ENCODE measurements at regions not wholly inside any gene's neighbourhood (a gene's known extent, or its start where the extent isn't known, plus 50 kb on each side); places are given as distances from the start of the nearest gene placed in this dataset.
"Not testable (repeated sequence)": the region's sequence is repeated elsewhere in the genome, so short reads cannot be mapped to it uniquely, and the experiment has no call there.

DNA sequence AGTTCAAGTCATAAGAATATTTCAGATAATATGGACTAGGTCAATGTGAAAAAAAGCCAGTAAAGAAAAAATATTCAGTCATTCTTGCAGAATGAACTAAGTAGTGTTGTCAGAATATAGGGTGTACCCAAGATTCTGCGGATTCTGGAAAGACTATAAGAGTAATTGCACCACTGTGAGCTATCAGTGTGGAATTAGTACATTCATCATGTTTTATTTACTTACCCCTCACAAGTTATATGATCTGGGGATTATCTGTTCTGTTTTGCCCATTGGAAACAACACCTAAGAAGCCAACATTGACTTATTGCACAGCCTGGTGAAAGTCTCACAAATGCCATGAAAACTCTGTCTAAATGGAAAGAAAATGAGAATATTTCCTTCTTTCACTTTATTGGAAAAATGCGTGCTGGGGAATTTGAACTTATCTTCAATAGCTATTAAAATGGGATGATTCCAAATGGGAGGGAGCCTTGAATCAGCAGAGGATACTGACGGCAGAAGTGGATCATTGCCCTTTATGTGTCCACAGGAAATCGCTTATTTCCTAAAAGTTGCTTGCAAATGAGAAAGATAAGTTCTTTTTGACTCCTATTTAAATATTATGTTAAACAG is 563.3 kb upstream of the POM121L12 start:
- DNase-seq, result no peak

DNA sequence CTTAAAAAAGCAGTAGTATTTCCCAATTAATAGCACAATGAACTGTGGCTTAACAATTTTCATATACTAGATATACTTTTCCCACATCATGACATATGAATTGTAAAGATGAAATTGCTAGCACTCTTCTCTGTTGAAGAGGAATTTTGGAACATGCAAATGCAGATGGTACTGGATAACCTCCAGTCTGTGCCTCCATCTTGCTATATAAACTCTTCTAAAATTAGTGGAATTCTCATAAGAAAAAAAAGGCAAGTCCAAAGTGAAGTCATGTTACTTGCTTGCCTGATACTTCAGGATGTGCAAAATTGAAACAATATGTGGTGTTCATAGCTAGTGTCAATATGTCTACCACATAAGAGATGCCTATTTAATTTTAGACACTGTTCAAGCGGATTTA is 570.2 kb upstream of the POM121L12 start:
- no peak for DNase-seq

DNA sequence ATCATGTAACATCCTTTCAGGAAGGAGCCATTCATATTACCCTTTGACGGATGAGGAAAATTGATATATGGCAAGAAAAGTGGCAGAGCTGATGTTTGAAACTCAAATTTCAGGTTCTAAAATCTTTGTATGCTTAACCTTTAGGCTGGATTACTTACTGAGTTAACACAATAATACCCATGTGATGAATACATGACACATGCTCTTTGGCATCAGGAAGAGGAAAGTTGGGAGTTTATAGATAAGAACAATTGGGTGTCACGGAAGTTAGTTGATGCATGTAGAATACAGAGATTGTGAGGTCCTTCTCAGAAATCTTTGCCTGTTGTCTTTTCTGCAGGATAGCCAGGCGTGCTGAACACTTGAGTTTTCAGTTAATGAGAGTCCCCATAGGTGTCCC is 572.1 kb upstream of the POM121L12 start:
- DNase-seq, result no peak

DNA sequence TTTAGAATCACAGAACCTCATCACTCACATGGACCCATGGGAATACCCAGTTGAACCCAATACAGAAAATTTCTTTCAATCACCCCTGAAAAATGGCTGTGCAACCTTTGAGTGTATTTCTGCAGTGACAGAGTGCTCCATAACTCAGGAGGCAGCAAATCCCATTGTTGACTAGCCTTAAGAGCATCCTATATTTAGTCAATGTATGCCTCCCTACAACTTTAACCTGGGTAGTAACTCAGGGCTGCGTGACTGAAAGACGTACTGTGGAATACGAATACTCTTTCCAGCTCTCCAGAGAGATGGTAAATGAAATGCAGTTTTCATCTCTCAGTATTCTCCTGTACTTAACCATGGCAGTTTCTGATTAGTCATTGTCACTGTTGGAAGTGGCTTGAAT is 573.0 kb upstream of the POM121L12 start:
- DNase-seq, result no peak

DNA sequence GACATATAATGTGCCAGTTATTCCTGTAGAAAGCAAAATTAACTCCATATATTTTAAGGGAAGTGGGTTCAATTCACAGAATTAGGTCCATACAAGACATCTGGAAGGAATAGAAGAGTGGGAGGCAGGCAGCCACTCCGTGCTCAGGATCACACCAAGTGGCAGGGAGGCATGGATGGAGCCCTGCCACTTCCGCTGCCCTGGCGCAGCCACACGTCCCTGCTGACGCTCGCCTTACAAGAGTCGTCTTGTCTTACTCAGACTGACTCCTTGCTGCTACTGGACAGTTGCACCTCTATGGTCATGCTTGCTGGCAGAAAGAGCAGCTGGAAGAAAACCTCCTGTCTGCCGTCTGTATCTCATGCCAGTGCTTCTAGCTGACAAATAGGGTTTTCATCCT is 579.9 kb upstream of the POM121L12 start:
- DNase-seq, result no peak

DNA sequence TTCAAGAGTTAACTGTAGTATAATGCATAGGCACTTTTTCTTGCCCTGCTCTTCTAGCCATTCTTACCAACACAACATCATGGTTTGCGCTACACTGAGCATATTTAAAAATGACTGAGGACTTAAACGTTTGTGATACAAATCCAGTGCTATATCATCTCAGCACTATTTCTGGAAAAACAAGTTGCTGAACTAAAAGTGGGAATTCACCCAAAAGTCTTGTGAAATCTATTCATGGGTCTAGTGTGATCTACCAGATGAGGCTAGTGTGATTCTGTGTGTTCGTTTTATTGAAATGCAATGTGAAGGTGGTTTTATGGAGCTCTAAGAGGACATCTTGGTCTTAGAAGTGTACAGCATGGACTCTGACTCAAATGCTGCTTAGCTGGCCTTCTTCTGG is 584.6 kb upstream of the POM121L12 start:
- DNase-seq, result no peak

DNA sequence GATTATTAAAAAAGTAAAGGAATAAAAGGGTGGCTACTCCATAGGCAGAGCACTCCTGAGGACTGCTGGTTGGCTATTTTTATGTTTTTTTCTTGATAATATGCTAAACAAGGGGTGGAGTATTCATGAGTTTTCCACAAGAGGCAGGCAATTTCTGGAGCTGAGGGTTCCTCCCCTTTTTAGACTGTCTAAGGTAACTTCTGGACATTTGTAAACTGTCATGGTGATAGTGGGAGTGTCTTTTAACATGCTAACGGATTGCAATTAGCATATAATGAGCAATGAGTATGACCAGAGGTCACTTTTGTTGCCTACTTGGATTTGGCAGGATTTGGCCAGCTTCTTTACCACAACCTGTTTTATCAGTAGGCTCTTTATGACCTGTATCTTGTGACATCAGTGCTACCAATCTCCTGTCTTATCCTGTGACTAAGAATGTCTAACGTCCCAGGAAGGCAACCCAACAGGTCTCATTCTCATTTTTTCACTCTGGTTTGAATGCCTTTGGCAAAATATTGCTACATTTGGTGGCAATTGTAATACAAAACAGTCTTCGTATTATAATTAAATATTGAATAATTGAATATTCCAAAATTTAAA is 587.8 kb upstream of the POM121L12 start:
- DNase-seq, result no peak

DNA sequence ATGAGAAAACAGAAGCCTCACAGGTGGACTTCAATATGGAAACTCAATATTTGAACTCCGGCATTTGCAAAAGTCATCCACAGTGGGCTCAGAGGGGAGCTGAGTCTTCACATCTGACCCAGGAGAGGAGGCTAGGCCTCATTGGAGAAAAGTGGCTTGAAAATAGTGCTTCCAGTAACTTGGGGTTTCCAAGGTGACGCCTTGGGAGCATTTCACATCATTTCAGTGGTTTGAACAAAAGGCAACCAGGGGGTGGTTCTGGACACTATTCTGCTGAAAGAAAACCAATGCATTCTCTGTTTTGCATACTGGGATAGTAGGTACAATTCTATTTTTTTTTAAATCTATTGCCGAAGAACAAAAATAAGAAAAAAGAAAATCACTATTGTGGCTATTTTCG is 599.2 kb upstream of the POM121L12 start:
- no peak for DNase-seq

DNA sequence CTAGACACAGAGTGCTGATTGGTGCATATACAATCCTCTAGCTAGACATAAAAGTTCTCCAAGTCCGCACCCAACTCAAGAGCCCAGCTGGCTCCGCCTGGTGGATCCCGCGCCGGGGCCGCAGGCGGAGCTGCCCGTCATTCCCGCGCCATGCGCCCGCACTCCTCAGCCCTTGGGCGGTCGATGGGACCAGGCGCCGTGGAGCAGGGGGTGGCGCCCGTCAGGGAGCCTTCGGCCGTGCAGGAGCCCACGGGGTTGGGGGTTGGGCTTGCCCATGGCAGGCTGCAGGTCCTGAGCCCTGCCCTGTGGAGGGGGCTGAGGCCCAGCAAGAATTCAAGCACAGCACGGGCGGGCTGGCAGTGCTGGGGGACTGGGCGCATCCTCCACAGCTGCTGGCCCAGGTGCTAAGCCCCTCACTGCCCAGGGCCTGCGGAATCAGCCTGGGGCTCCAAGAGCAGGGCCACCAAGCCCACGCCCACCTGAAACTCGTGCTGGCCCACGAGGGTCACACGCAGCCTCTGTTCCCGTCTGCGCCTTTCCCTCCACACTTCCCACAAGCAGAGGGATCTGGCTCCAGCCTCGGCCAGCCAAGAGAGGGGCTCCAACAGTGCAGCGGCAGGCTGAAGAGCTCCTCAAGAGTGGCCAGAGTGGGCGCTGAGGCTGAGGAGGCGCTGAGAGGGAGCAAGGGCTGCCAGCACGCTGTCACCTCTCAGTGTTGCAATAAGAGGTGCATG is 604.2 kb upstream of the POM121L12 start:
- DNase-seq, result no peak

DNA sequence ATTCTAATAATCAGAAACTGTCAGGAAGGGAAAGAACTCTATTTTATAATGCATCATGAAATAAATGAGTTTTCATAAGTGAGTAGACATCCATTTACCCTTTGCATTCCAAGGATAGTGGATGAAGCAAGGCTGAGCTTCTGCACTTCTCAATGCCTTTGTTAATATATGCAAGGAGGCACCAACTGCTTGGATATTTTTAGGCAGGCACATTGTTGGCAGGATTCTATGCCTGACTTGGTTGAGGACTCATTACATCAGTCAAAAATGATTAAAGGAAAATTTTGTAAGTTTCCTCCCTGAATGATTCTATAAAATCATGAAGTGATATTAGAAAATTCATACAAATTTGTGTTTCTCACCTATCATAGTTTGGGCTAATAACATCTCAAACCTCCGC is 612.2 kb upstream of the POM121L12 start:
- DNase-seq, result no peak

DNA sequence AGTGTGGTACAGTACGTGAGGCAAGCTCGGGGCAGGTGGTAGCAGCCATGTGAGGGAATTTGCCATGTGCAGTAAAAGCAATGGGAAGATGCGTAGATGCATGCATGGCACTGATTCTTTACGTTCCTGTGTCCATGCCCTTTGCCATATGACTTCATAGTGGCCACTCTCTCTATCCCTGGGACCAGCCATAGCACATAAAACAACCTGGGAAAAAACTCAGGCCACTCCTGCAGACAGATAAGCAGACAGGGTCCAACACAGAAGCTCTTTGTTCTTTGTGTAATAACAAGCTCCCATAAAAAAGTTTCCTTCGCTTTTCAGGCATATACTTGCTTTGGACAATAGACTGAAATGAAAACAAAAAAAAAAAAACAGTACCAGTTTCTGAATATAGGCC is 622.4 kb upstream of the POM121L12 start:
- DNase-seq, result no peak

DNA sequence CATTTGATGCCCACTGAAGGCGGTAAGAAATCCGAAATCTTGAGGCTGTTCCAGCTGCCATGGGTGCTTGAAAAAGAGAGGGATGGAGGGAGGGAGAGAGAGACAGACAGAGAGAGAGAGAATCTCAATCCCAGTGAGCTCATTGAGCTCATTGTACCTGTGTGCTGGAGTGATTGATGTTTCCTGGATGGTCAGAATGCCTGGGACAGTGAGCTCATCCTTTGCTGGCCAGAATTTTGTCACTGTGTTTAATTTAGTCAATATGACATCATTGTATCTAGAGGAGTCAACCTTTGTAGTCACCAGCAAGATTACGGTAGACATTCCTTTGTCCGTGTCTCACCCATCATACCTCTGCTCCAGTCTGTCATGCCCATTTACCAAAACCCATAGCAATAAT is 625.4 kb upstream of the POM121L12 start:
- no peak for DNase-seq

DNA sequence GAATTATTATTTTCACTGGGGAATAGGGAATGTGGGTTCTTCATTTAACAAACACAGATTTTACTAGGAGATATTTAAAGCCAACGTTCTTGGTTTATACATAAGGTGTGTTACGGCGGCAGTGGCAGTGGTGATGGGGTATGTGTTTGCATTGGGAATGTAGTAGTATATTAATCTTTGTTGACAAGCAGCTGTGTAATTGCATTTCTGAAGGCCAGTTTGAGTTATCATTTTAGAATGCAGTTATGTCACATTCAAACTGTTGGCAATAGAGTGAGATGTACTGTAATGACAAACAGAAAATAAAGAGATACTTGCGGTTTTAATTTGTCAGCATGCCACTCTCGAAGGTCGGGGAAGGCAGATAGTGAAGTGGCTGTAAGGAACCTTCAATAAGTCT is 628.6 kb upstream of the POM121L12 start:
- DNase-seq, result no peak

DNA sequence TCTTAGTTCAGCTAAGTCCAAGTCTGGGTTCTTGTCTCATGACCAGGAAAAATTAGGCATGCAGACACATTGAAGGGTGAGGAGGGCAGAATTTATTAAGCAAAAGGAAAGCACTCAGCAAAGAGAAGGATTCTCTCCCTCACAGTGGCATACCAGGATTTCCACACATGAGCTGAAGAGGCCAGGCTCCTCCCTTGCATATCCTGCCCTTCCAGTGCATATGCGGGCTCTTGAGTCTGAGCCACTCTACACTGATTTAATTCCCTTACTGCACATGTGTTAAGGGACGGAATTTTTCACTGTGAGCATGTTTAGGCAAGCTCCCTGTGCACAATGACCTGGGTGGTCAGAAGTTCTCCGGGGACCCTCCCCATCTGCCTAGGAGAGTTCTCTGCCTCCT is 652.7 kb upstream of the POM121L12 start:
- no peak for DNase-seq

DNA sequence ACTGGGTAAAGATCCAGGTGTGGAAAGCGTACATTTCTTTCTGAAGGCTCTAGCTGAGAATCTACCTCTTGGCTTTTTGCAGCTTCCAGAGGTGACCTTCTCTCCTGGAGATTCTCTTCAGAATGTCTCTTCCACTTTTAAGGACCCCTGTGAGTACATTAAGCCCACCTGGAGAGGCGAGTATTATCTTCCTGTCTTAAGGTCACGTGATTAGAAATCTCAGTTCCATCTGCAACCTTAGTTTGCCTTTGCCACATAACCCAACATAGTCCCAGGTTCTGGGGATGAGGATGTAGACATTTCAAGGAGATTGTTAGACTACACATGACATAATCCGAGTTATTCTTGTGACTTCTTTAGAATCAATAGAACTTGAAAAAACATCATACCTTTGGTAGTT is 665.5 kb upstream of the POM121L12 start:
- DNase-seq, result no peak

DNA sequence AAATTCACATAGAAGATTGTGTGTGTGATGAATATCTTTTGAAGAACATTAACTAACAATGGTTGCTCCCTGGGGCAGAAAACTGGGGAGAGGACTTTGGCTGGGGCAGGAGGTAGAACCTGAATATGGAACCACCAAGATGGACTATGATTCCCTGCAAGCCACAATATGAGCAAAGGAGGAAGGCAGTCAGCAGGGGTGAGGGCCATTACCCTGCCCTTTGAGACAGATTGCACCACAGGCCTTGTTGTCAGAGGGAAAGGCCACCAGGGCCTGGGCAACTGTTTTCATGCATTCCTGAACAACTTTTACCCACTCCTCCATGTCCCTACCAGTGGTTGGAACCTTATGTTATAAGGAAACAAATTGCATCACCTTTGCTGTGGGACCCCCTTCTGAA is 670.1 kb upstream of the POM121L12 start:
- DNase-seq, result no peak

DNA sequence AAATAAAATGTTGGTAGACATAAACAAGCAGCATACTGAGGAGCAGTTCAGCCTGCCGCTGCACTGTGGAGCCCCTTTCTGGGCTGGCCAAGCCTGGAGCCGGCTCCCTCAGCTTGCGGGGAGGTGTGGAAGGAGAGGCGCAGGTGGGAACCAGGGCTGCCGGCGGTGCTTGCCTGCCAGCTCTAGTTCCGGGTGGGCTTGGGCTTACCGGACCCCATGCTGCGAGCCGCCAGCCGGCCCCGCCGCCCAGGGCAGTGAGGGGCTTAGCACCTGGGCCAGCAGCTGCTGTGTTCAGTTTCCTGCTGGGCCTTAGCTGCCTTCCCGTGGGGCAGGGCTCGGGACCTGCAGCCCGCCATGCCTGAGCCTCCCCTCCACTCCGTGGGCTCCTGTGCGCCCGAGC is 672.9 kb upstream of the POM121L12 start:
- no peak for DNase-seq

DNA sequence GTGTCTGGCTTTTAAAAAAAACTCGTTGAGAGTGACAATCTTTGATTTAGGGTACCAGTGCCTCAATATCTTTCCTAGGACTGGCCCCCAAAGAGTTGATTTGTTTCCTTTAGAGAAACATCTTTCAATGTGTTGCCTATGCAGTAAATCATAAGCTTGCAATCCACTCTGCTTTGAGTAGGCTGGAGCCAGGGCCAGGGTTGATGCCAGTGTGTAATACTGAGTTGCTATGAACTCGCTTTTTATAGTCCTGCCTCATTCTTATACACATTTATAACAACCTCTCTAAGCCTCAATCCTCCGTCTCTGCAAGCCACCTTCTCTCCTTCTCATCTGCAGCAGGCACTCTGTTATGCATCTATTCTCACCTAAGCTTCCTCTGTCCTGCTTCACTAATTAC is 674.9 kb upstream of the POM121L12 start:
- DNase-seq, result no peak

DNA sequence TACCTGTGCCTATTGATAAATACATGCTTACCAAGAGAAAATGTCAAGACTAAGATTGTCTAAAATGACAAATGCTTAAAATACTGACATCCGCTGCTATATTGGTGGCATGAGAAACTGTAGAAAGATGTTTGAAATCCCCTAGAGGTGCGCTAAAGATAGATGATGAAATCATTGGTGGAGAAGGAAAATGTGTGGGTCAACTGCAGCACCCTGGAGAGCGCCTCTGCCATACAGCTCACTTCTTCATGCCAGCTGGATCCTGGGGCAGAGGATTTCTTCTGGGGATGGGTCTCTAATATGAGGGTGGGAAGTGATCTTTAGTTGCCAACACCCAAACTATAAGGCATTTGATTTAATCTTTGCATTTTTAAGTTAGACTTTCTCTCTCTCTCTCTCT is 680.4 kb upstream of the POM121L12 start:
- DNase-seq, result no peak

DNA sequence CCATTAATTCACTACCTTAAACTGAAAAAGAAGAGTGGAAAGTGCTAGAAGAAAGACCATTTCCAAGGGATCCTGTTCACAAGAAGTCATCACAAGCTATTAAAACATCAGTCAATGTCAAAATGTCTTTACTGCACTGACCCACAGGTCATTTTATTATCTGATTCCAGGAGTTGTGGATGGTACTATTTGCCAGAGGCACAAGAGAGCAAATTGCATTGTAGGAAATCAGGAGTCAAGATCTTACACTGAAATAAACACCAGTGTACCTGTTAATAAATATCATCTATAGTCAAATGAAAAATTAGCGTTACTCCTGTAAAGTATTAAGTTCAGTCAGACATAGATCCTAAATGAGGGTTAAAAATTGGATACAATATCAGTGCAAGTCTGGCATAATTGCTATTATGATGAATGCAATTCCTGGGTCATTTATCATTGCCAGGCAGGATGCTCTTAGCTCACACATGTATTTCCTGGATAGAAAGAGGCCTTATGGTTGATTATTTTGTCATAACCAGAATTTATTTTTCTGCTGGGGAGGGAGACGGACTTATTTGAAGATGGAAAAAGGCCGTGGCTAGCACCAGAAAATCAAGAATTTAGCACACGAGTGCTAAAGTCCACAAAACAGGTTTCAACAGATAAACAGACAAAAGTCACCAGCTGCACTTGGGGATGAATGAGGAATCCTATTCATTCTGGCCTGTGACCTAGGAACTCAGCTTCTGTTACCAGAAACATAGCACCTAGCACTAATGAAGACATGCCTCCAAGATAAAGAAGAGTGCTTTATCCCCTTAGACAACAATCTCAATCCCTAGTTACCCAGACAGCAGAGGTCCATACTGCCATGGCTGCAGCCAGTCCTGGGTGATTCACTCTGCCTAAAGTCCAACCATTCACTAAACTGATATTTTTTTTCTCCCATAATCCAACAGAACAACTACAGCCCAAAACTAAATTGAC is 683.1 kb upstream of the POM121L12 start:
- DNase-seq, result no peak

DNA sequence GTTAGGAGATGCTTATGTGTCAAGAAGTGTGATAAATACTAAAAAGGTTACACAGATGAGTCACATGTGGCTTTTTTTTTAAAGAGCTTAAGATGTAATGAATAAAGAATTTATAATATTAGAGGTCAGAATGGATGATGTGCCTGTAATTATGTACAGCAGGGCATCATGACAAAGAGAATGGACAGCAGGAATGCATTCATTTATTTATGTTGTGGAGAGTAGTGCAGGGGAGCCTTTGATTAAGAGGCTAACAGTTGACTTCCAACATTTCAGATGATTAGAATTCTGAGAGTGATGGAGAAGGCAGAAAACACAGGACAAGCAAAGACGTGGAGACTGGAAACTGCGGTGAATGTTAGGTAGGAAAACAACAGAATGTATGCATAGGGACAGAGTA is 691.4 kb upstream of the POM121L12 start:
- no peak for DNase-seq

DNA sequence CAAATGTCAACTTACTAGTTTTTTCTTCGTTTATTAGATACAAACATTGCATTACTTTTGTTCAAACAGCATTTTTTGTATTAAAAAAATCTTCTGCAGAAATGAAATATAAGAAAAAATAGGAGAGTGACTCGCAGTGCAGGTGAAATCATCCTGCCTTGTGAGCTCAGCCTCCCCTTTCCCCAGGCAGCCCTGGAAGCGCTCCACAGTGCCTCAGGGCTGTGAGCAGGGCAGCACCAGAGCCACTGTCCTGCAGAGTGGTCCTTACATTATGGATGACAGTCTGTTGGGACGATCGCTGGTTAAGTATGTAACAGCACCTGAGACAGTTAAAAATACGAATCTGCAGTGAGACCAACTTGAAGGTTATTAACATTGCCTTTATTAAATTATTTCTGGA is 695.4 kb upstream of the POM121L12 start:
- no peak for DNase-seq

DNA sequence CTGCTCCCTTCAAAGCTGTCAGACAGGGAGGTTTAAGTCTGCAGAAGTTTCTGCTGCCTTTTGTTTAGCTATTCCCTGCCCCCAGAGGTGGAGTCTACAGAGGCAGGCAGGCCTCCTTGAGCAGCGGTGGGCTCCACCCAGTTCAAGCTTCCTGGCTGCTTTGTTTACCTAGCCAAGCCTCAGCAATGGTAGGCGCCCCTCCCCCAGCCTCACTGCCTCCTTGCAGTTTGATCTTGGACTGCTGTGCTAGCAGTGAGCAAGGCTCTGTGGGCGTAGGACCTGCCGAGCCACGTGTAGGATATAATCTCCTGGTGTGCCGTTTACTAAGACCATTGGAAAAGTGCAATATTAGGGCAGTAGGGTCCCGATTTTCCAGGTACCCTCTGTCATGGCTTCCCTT is 707.1 kb upstream of the POM121L12 start:
- DNase-seq, result not testable (repeated sequence)

DNA sequence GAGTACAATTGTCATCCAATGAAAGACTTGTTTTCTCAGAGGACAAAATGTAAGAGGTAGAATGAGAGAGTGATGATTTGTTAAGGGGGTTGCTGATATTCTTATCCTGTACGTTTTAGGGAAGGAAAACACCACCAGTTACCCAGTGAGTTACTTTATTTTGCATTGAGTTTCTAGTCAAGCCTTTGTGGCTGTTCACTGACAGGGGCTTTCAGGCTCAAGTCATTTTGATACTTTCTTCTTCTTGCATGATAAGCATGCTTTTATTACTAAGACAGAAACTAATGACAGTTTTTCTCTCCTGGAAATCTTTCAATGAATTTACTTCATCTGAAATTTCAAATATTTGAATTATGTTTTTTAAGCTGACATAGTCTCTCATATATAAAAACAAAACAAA is 710.2 kb upstream of the POM121L12 start:
- no peak for DNase-seq
